IPS DF 19.7 (cell line): ENCODE measurements at regions not wholly inside any gene's neighbourhood (a gene's known extent, or its start where the extent isn't known, plus 50 kb on each side); places are given as distances from the start of the nearest gene placed in this dataset.
A peak's percentile ranks its signal among the peaks of the same experiment; 100 is the strongest.

Experiments used
- DNase-seq: peaks from one replicate; pipeline ENCODE4 v3.0.0-alpha.2; 2013; ENCODE audit warnings: low read depth, low spot score

GRCh38 chr2:155178921-155179320, 480.4 kb downstream of the KCNJ3 start:
- DNase-seq, result no peak

- DNase-seq, result no peak
Measured at GRCh38 chr2:155176345-155176744, 477.9 kb downstream of the KCNJ3 start.

- no peak for DNase-seq
Measured at GRCh38 chr2:155169317-155169716, 470.8 kb downstream of the KCNJ3 start.

DNA sequence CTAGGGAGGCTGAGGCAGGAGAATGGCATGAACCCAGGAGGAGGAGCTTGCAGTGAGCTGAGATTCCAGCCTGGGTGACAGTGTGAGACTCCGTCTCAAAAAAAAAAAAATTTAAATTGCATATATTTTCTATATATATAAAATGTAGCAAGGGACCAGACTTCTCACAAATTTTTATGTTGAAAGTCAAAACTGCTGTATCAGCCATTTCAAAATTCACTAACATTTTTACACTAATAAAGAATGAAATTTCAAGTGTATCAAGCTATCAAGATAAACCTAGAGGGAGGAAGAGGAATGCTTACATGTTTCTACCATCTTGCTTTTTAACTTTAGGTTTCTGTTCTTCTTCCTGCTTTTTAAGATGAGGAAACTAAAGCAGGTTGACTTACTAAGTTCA, 464.0 kb downstream of the KCNJ3 start:
- no peak for DNase-seq

- no peak for DNase-seq
Measured at GRCh38 chr2:155161314-155161713, 462.8 kb downstream of the KCNJ3 start.

DNA sequence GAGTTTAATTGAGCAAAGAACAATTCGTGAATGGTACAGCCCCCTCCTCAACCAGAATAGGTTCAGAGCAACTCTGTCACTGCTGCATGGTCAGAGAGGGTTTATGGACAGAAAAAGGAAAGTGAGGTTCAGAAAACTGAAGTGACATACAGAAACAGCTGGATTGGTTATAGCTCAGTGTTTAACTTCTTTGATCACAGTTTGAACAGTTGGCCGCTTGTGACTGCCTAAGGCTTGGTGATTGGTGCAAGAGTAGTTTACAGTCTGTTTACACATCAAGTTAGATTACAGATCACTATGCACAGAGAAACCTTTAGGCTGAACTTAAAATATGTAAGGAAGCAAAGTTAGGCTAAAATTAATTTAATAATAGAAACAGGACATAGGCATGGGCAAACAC, 459.2 kb downstream of the KCNJ3 start:
- DNase-seq, result no peak

GRCh38 chr2:155157065-155157464, 458.6 kb downstream of the KCNJ3 start:
- no peak for DNase-seq

DNA sequence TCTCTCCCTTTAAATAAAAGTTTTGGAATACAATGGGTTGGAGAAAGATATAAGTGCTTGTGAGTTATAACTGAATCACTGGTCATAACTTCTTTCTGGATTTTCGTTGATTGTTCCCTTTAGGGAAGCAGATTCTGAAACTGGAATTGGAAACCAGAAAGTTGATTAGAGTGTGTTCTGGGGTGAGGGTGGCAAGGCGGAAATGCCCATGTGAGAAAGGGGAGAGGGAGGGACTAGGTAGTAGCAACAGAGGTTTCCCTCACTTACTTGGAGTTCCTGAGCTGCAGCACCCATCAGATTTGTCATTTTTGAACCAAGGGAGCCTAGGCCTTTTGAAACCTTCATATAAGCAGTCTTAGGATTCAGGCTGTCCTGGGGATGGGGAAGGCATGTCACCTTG, 453.4 kb downstream of the KCNJ3 start:
- DNase-seq, result no peak

DNA sequence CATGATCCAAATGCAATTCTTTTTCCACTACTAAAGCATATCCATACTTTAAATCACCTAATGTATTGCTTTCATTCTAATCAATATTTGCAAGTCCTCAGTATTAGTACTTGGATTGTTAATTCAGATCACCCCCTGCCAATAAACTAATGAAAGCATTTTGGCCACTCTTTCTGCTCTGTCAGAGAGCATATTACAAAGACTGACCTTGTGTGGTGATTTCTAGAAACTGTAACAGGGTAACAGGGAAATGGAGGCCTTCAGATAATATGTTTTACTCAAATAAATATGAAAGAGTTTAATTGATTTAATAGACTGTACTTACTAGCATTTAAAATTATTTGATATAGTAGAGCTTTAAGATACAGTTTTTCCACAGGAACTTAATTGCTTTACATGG, 453.0 kb downstream of the KCNJ3 start:
- DNase-seq, result no peak

GRCh38 chr2:155145758-155146229, 447.3 kb downstream of the KCNJ3 start:
- DNase-seq, result no peak

- no peak for DNase-seq
Measured at GRCh38 chr2:155141418-155141817, 442.9 kb downstream of the KCNJ3 start.

GRCh38 chr2:155125585-155126230, 427.2 kb downstream of the KCNJ3 start:
- DNase-seq, result no peak

GRCh38 chr2:155115846-155116245, 417.4 kb downstream of the KCNJ3 start:
- no peak for DNase-seq

GRCh38 chr2:155111070-155111469, 412.6 kb downstream of the KCNJ3 start:
- DNase-seq, result no peak

DNA sequence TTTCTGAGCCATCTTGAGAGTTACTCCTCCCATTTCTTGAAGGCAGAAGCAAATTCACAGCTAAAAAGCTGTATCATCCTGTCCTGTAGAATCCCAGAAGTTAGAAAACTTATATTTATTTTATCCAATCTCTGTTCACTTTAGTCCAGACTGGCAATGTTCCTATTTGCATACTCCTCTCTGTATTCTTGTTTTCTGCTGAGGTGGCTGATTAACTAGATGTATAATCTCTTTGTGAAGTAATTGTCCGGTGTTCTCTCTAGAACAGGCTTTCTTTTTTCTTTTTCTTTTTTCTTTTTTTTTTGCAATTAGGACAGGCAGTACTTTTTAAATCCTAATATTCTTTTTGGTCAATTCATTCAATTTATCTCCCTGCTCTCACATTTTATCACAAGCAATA, 411.0 kb downstream of the KCNJ3 start:
- DNase-seq, result no peak

DNA sequence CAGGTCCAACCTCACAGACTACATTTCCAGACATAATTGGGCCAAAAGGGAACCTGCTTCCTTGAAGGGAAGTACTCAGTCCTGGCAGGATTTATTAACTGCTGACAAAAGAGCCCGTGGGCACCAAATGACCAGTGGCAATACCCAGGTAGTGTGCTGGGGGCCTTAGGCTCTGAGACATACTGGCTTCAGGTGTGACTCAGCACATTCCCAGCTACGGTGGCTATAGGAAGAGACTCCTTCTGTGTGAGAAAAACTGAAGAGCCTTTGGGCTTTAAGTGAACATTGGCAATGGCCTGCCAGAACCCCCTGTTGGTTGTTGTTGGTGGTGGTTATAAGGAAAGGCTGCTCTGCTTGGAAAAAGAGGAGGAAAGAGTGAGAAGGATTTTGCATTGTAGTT, 401.8 kb downstream of the KCNJ3 start:
- peak; percentile 7 for DNase-seq

DNA sequence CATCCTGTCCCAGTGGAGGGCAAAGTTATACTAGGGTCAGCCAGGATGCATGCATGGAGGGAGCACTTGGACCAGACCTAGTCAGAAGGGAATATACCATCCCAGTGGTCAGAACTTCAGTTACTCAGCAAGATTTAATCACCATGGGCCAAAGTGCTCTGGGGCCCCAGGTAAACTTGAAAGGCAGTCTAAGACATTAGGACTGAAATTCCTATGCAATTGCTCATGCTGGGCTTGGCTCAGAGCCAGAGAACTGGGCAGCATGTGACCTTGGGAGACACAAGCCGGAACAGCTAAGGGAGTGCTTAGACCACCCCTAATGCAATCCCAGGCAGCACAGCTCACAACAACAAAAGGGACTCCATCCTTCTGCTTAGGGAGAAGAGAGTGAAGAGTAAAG, 401.3 kb downstream of the KCNJ3 start:
- DNase-seq, result peak; percentile 35

DNA sequence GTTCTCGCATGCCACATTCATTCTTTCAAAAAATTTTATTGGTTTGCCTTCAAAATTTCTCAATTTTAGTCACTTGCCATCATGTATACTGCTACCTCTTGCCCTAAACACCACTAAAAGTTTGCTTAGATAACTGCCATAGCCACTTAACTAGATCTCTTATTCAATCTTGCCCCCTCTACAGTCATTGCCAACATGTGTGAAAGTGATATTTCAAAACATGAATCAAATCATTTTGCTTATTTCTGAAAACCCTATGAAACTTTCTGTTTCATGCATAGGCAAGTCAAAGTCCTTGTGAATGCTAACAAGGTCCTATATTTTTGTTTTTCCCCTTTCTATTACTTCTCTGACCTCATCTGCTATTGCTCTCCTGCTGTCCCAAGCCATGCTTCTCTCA, 397.1 kb downstream of the KCNJ3 start:
- no peak for DNase-seq

DNA sequence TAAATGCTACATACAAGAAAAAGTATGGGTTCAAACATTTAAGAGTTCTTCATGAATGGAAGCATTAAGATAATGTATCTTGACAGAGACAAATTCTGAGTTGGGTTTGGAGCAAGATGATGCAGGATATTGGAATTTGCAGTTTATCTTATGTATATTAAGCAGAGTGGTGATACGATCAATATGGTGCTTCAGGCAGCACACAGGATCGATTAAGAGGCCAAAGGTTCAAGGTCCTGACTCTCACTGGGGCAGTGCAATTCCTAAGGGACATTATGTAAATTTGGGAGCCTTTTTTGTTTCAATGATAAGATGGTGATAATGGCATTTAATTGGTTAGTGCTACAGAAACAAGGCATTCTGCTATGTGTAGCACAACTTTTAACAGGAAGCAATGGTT, 381.9 kb downstream of the KCNJ3 start:
- DNase-seq, result no peak

DNA sequence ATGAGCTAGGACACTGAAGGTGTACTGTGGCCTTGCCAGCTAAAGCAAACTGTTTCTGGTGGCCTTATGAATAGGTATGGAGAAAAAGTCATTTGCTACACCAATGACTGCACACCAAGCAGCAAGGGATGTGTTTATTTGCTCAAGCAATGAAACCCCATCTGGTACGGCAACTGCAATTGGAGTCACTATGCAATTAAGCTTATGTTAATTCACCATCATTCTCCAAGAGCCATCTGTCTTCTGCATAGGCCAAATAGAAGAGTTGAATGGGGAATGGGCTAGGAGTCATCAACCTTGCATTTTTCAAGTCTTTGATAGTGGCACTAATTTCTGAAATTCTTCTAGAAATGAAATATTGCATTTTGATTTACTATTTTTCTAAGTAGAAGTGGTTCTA, 372.0 kb downstream of the KCNJ3 start:
- no peak for DNase-seq

DNA sequence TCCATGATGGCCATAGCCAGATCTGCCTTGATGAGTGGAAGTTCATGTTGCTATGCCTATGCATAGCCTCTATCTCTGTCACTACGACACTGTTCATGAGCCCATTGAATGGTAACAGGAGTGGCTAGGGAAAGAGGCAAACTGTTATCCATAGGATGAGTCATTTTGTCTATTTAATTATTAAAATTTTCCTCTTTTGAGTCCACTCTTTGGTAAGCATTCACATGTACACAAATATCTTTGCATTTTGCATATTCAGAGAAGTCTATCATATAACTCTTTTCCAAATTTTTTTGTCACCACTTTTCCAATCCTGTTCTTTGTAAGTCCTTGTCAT, 364.4 kb downstream of the KCNJ3 start:
- no peak for DNase-seq

GRCh38 chr2:155062250-155062921, 363.9 kb downstream of the KCNJ3 start:
- no peak for DNase-seq

DNA sequence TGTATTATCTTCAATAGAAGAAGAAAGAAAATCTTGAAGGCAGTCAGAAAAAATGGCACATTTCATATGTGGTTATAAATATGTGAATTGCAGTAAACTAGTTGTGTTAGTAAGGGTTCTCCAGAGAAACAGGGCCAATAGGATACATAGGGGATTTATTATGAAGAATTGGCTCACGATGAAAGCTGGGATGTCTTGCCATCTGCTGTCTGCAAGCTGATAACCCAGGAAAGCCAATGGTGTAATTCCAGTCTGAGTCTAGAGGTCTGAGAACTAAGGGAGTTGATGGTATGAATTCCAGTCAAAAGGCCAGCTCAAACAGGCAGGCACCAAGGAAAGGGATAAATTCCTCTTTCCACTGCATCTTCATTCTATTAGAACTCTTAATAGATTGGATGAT, 362.4 kb downstream of the KCNJ3 start:
- no peak for DNase-seq

- peak; percentile 23 for DNase-seq
Measured at GRCh38 chr2:155054712-155055111, 356.2 kb downstream of the KCNJ3 start.
